Neural crest cell (in vitro differentiated cells): ENCODE measurements at regions not wholly inside any gene's neighbourhood (a gene's known extent, or its start where the extent isn't known, plus 50 kb on each side); places are given as distances from the start of the nearest gene placed in this dataset.

ENCODE experiments used
- DNase-seq: peaks from one replicate; pipeline ENCODE4 v3.0.0; 2021; ENCODE audit warnings: low read depth, mixed read lengths, low spot score
- H3K27ac Mint-ChIP-seq: one replicate; pipeline ENCODE4 v1.8.0; 2021; ENCODE audit warnings: mild to moderate bottlenecking, mixed read lengths; ENCODE audit not compliant: unreplicated experiment
- H3K27me3 Mint-ChIP-seq: 2 replicates; pipeline ENCODE4 v1.8.0; 2021; ENCODE audit warnings: low read depth, mild to moderate bottlenecking, mixed read lengths
- H3K36me3 Mint-ChIP-seq: 2 replicates; pipeline ENCODE4 v1.8.0; 2021; ENCODE audit warnings: low read depth, mild to moderate bottlenecking, mixed read lengths
- H3K4me1 Mint-ChIP-seq: 2 replicates; pipeline ENCODE4 v1.8.0; 2021; ENCODE audit warnings: mixed read lengths
- H3K4me3 Mint-ChIP-seq: one replicate; pipeline ENCODE4 v1.8.0; 2021; ENCODE audit warnings: mild to moderate bottlenecking, mixed read lengths
- H3K9me3 Mint-ChIP-seq: 2 replicates; pipeline ENCODE4 v1.8.0; 2021; ENCODE audit warnings: mixed read lengths
- CTCF ChIP-seq: fragments of 200-600 bp; sonication (generic); conservative IDR thresholded peaks from 2 replicates; pipeline ENCODE4 v1.5.0; 2021; ENCODE audit warnings: antibody characterized with exemption, mild to moderate bottlenecking

DNA sequence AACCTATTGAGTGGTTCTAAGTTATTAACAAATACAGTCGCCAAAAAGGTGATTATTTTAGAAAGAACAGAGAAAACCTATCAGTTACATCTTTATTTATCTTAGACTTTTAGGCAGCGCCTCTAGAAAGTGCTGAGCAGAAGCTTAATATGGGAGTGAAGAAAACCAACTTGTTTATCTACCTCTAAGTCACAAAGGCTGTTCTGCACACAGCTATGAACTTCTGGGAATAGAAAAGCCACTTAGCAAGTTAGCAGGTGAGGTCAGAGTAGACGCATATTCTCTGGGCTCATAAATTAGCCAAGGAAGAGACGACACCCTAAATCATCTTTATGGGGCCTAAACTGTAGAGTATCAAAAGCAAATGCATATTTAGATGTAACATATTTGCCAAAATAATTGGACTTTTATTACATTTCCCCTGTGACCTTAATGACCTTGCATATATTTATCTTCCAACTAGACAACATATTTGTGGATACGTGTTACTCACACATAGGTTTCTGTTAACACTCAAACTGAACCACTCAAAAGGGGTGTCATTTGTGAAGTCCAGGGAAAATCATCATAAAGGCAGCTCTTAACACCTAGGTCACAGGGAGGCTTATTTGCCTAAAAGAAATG, 267.1 kb downstream of the ADGB start:
- TF ChIP-seq CTCF = no peak
- Mint-ChIP-seq H3K4me1 (no peaks in the 10 kb centered on the region), H3K9me3 (no peaks in the 10 kb centered on the region)

DNA sequence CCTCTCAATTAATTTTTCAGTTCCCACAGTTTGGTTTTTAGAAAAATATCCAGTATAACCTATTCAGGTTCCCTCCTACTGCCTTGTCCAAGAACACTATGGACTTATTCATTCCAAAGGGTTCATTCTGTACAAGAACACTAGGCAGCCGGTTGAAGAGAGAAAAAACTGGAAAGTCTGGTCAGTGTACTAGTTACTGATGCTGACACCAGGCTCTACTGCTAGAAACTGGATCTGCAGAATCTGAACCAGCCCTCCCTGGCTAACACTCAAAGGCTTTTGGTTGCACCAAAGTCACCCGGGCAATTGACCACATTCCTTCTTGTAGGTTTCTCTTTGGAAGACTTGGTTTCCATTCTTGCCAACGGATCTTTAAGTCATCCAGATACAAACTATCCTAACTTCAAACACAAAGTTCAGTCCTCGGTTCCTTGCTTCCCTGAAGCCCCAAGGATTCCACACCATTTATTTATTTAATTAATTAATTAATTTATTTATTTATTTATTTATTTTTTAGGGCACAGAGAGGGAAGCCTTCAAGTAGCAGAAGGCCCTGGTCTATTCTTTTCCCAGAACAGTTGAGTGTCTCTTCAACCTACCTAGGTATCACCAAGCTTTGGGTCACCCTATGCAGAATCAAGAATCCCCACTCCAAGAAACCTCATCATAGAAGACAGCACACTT, 268.1 kb downstream of the ADGB start:
- no peak overlapping the region for H3K4me3 Mint-ChIP-seq
- H3K4me1 Mint-ChIP-seq = no peaks in the 10 kb centered on the region
- no peaks in the 10 kb centered on the region for H3K36me3 Mint-ChIP-seq
- no peaks in the 10 kb centered on the region for H3K9me3 Mint-ChIP-seq
- no peak for TF ChIP-seq CTCF
- H3K27me3 Mint-ChIP-seq = no peaks in the 10 kb centered on the region
- no peak for DNase-seq
- no peak overlapping the region for H3K27ac Mint-ChIP-seq

More for the DNA sequence above, 267.1 kb downstream of the ADGB start:
- Mint-ChIP-seq H3K36me3 (no peaks in the 10 kb centered on the region), H3K27ac (no peak overlapping the region), H3K27me3 (no peaks in the 10 kb centered on the region), H3K4me3 (no peak overlapping the region)
- no peak for DNase-seq

GRCh38 chr6:146868671-146869209, 270.0 kb downstream of the ADGB start:
- H3K36me3 Mint-ChIP-seq = no peaks in the 10 kb centered on the region
- no peaks in the 10 kb centered on the region for H3K9me3 Mint-ChIP-seq
- H3K27me3 Mint-ChIP-seq = no peaks in the 10 kb centered on the region
- no peak overlapping the region for H3K4me3 Mint-ChIP-seq
- no peak overlapping the region for H3K27ac Mint-ChIP-seq
- no peaks in the 10 kb centered on the region for H3K4me1 Mint-ChIP-seq
- TF ChIP-seq CTCF = no peak
- no peak for DNase-seq

DNA sequence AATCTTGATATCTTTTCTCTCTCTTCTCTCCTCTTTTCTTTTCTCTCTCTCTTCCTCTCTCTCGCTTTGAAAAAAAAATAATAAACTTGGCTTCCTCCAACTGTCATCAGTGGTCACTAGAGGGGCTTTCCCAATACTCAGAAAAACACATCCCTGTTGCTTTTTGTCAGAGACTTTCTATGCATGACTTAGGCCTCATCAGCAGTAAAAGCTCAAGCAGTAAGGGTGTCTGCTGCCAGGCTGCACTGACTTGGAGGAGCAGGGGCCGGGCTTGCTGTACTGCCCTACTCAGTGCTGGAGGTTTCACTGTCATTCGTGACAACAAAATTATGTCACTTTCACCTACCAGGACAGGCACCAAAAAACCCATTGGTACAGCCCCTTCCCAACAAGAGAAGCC, 272.0 kb downstream of the ADGB start:
- Mint-ChIP-seq H3K4me1 (peaks cover 1% of the 10 kb centered on the region), H3K27me3 (no peaks in the 10 kb centered on the region), H3K27ac (no peak overlapping the region), H3K4me3 (no peak overlapping the region), H3K36me3 (no peaks in the 10 kb centered on the region), H3K9me3 (no peaks in the 10 kb centered on the region)
- TF ChIP-seq CTCF = no peak
- DNase-seq = no peak

DNA sequence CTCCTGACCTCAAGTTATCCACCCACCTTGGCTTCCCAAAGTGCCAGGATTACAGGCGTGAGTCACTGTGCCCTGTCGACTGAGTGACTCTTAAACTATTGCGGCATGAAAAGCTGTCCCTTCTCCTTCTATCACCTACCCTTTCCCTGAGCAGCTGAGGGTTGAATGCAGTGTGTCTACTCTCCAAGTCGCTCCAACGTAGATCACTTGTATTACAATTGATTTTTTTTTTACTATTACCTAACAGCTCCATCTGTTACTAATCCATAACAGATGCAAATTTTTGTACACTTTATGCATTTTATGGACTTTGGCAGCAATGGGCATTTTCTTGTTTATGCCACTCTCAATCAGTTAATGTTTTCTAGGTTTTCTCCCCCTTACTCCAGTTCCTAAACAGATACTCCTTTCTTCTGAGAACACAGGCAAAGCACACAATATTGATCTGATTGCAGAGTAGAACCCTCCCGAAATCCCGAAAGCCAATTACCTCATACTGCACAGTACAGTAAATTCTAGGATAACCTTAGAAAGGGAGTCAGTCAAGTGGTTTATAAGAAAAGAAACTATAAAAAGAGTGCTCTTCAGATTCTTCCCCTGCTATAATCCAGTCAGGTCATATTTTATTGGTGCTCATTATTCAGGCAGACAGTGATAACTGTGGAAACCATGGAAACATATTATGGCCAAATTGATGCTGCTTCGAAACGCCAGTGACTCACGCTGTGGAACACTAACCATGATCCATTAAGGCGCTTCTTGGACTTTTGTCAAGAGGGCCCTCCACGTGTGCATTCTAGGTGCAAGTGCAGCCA, 273.0 kb downstream of the ADGB start:
- Mint-ChIP-seq H3K4me1 (peaks cover 12% of the 10 kb centered on the region), H3K36me3 (no peaks in the 10 kb centered on the region), H3K9me3 (no peaks in the 10 kb centered on the region), H3K4me3 (no peak overlapping the region), H3K27me3 (no peaks in the 10 kb centered on the region), H3K27ac (no peak overlapping the region)
- no peak for TF ChIP-seq CTCF
- DNase-seq = no peak
